ENCODE measurements at regions not wholly inside any gene's neighbourhood (a gene's known extent, or its start where the extent isn't known, plus 50 kb on each side); places are given as distances from the start of the nearest gene placed in this dataset.
"Not testable (repeated sequence)": the region's sequence is repeated elsewhere in the genome, so short reads cannot be mapped to it uniquely, and the experiment has no call there.

GRCh38 chr2:145782607-145783006, 1262.7 kb upstream of the ZEB2 start:
- not testable (repeated sequence) for H2BK5ac ChIP-seq (ENCODE audit: insufficient read length, low read length); H2AK5ac ChIP-seq (ENCODE audit: insufficient read length, low read length); H3K27ac ChIP-seq (ENCODE audit: insufficient read length, low read depth, low read length); DNase-seq; H3K79me2 ChIP-seq (ENCODE audit: insufficient read depth, low read length); H3K14ac ChIP-seq (ENCODE audit: insufficient read depth, low read length); H3K4ac ChIP-seq (ENCODE audit: low read depth, low read length); H2BK20ac ChIP-seq (ENCODE audit: low read depth, low read length, poor library complexity, severe bottlenecking); H3K4me2 ChIP-seq (ENCODE audit: insufficient read depth, insufficient read length, low read length); H2BK15ac ChIP-seq (ENCODE audit: low read depth, low read length); H3K4me1 ChIP-seq (ENCODE audit: insufficient read depth, low read length); H4K5ac ChIP-seq (ENCODE audit: insufficient read length, low read depth, low read length); H3K4me1 Mint-ChIP-seq; H3K27me3 Mint-ChIP-seq (ENCODE audit: low read depth); H3K27me3 ChIP-seq (ENCODE audit: insufficient read depth, low read length); H4K91ac ChIP-seq (ENCODE audit: insufficient read length, low read depth, low read length); H3K23ac ChIP-seq (ENCODE audit: insufficient read length, low read depth, low read length); H3K23me2 ChIP-seq (ENCODE audit: insufficient read length, low read depth, low read length, poor library complexity, severe bottlenecking); H2BK120ac ChIP-seq (ENCODE audit: low read depth, low read length, poor library complexity, severe bottlenecking); H2BK12ac ChIP-seq (ENCODE audit: insufficient read length, low read depth, low read length); H4K20me1 ChIP-seq (ENCODE audit: control insufficient read depth, insufficient read depth, insufficient read length); H3K36me3 Mint-ChIP-seq (ENCODE audit: insufficient read depth in 1 of 3, low read depth in 3 of 3); H2AFZ ChIP-seq (ENCODE audit: low read length); H3K56ac ChIP-seq (ENCODE audit: insufficient read length, low read depth, low read length); H3K79me1 ChIP-seq (ENCODE audit: insufficient read depth, low read depth, low read length, poor library complexity, severe bottlenecking); H3K18ac ChIP-seq (ENCODE audit: insufficient read length, low read depth, low read length); H3K4me3 Mint-ChIP-seq; H3T11ph ChIP-seq (ENCODE audit: low read length); H3K9ac ChIP-seq (ENCODE audit: extremely low read depth, insufficient read length, low read length); H3K27ac Mint-ChIP-seq; H3K9me3 ChIP-seq (ENCODE audit: control insufficient read depth, low read depth, low read length); H4K8ac ChIP-seq (replicated peaks; ENCODE audit: insufficient read length, low read depth, low read length)
- peaks cover 9 to 24% of the 10 kb centered on the region in 2 experiments for H3K9me3 Mint-ChIP-seq
- WGBS (ENCODE audit: extremely low coverage, insufficient read length, low lambda C conversion rate) = no CpG with 5 or more reads among the region's 5 CpGs
